ENCODE measurements at regions not wholly inside any gene's neighbourhood (a gene's known extent, or its start where the extent isn't known, plus 50 kb on each side); places are given as distances from the start of the nearest gene placed in this dataset.

GRCh38 chr1:192758492-192758891, 50.3 kb upstream of the RGS2 start:
- TF ChIP-seq TARDBP (IDR thresholded peaks at IDR 0.05) (no peak), BHLHE40 (IDR thresholded peaks at IDR 0.05; ENCODE audit: borderline replicate concordance) (no peak), SUZ12 (IDR thresholded peaks at IDR 0.05) (no peak), FOXM1 (IDR thresholded peaks at IDR 0.05; ENCODE audit: borderline replicate concordance) (no peak), FOXK2 (IDR thresholded peaks at IDR 0.05) (no peak), SP1 (IDR thresholded peaks at IDR 0.05) (no peak), ZNF384 (IDR thresholded peaks at IDR 0.05) (no peak), ARNT (IDR thresholded peaks at IDR 0.05) (no peak)
